Right lobe of liver (tissue), 4 donors: ENCODE measurements at regions not wholly inside any gene's neighbourhood (a gene's known extent, or its start where the extent isn't known, plus 50 kb on each side); places are given as distances from the start of the nearest gene placed in this dataset.

Experiments used
- POLR2A ChIP-seq: fragments of 450-650 bp; IDR thresholded peaks from one replicate; pipeline ENCODE4 v1.6.1; 2017; ENCODE audit warnings: antibody characterized with exemption, mild to moderate bottlenecking
- TF ChIP-seq, protein P1 (sequence below), 4 donors: fragments of 200-600 bp in 3 of 4; fragments of 450-650 bp in 1 of 4; IDR thresholded peaks; one replicate each; pipeline versions ENCODE4 v1.5.1 to v1.8.0; 2016 to 2022; ENCODE audit warnings: antibody characterized with exemption in 4 of 4, mild to moderate bottlenecking in 2 of 4
- donor health status: DM: no; HTN: no; CAD: no.
- donor health status: DM: no; HTN: no; CAD: no.
- donor health status: DM: no; HTN: yes; CAD: no.

DNA sequence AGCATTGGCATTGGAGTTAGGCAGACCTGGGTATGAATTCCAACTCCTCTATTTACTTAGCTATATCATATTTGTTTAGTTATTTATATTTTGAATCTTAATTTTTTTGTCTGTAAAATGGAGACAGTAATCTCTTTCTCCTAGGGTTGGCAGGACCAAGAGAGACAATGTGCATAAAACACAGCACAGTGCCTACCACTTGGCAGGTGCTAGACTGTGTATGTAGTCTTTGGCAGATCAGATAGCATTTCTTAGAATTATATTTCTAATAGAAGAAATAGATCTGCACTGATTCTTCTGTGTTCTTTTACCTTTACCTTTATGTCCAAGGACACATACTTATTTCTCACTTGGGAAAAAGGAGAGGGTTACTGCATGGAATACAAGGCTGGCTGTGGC is 177.2 kb downstream of the GIPC2 start:
- TF ChIP-seq, protein P1, sequence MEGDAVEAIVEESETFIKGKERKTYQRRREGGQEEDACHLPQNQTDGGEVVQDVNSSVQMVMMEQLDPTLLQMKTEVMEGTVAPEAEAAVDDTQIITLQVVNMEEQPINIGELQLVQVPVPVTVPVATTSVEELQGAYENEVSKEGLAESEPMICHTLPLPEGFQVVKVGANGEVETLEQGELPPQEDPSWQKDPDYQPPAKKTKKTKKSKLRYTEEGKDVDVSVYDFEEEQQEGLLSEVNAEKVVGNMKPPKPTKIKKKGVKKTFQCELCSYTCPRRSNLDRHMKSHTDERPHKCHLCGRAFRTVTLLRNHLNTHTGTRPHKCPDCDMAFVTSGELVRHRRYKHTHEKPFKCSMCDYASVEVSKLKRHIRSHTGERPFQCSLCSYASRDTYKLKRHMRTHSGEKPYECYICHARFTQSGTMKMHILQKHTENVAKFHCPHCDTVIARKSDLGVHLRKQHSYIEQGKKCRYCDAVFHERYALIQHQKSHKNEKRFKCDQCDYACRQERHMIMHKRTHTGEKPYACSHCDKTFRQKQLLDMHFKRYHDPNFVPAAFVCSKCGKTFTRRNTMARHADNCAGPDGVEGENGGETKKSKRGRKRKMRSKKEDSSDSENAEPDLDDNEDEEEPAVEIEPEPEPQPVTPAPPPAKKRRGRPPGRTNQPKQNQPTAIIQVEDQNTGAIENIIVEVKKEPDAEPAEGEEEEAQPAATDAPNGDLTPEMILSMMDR (IDR thresholded peaks at IDR 0.05) = no peak
- no peak for TF ChIP-seq POLR2A
